Naive thymus-derived CD8-positive, alpha-beta T cell (primary cell): ENCODE measurements at regions not wholly inside any gene's neighbourhood (a gene's known extent, or its start where the extent isn't known, plus 50 kb on each side); places are given as distances from the start of the nearest gene placed in this dataset.

Source experiments
- ATAC-seq, 2 donors: fragments of 150-1000 bp; cut with Tn5 transposase in 1 of 2; sonication (Bioruptor Pico), chemical (Tn5 transposase) in 1 of 2; 1 replicate in 1 of 2; 2 replicates in 1 of 2; pipeline ENCODE4 v1.10.0; 2021; ENCODE audit warnings: mild to moderate bottlenecking in 2 of 2, moderate library complexity in 2 of 2
- POLR2A ChIA-PET: fragments of 350-600 bp; sonication (Branson Sonifier 250); formaldehyde crosslinking; loops from one replicate; lab custom pipeline; 2021; ENCODE audit warnings: antibody characterized with exemption; lab: Charles Lee
- DNase-seq, 10 donors: peaks; one replicate each; pipeline versions ENCODE4 v3.0.0 to v3.0.0-alpha.2; 2020 to 2022
- H3K27ac Mint-ChIP-seq, 10 donors: one replicate each; pipeline ENCODE4 v1.8.0; 2020 to 2022; ENCODE audit warnings: mild to moderate bottlenecking in 10 of 10, mixed read lengths in 10 of 10, moderate library complexity in 4 of 10, inconsistent platforms in 1 of 10
- H3K27me3 Mint-ChIP-seq, 5 donors: one replicate each; pipeline ENCODE4 v1.8.0; 2021 to 2022; ENCODE audit warnings: mixed read lengths in 5 of 5
- H3K36me3 Mint-ChIP-seq, 3 donors: one replicate each; pipeline ENCODE4 v1.8.0; 2020 to 2022; ENCODE audit warnings: mixed read lengths in 3 of 3, mild to moderate bottlenecking in 2 of 3, inconsistent platforms in 1 of 3
- H3K4me1 Mint-ChIP-seq, 4 donors: one replicate each; pipeline ENCODE4 v1.8.0; 2021 to 2022; ENCODE audit warnings: mixed read lengths in 4 of 4
- H3K4me3 Mint-ChIP-seq, 10 donors: one replicate each; pipeline ENCODE4 v1.8.0; 2020 to 2022; ENCODE audit warnings: mild to moderate bottlenecking in 10 of 10, mixed read lengths in 10 of 10, moderate library complexity in 6 of 10, inconsistent platforms in 1 of 10
- H3K9me3 Mint-ChIP-seq, 9 donors: one replicate each; pipeline ENCODE4 v1.8.0; 2020 to 2022; ENCODE audit warnings: mixed read lengths in 9 of 9, mild to moderate bottlenecking in 3 of 9, inconsistent platforms in 1 of 9, moderate library complexity in 1 of 9

DNA sequence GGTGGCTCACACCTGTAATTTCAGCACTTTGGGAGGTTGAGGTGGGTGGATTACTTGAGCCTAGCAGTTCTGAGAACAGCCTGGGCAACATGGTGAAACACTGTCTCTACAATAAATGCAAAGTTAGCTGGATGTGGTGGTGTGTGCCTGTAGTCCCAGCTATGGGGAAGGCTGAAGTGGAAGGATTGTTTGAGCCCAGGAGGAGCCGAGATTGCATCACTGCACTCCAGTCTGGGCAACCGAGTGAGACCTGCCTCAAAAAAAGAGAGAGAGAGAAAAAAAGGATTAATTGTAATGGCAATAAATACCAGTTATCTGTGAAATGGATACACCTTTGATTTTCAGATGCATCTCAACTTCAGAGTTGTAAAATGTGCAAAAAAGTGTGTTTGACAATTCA, 58.8 kb downstream of the SPRY1 start:
- no peaks in the 10 kb centered on the region for H3K9me3 Mint-ChIP-seq

DNA sequence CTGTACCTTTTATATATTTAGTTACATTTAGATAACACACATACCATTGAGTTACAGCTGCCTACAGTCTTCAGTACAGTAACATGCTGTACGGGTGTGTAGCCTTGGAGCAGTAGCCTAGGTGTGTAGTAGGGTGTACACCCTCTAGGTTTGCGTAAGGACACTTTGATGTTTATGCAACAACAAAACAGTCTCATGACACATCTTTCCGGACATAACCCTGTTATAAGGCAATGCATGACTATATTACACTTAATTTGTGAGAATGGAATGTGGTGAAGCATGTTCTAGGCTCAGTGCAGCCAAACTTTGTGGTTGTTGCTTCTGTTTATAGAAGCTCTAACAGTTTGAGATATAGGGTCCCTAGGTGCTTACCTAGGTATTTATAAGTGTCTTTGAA, 65.4 kb downstream of the SPRY1 start:
- H3K4me1 Mint-ChIP-seq: peaks cover 0 to 6% (median 0%) of the 10 kb centered on the region in 4 donors

More for the DNA sequence above, 58.8 kb downstream of the SPRY1 start:
- peak overlapping the region in 2 of 10 donors; percentile 19 to 36 for H3K27ac Mint-ChIP-seq
- no peaks in the 10 kb centered on the region for H3K27me3 Mint-ChIP-seq
- no peaks in the 10 kb centered on the region for H3K36me3 Mint-ChIP-seq
- POLR2A ChIA-PET: no interaction called here
- no peak for ATAC-seq
- no peak overlapping the region for H3K4me3 Mint-ChIP-seq
- peaks cover 0 to 26% (median 3%) of the 10 kb centered on the region in 4 donors for H3K4me1 Mint-ChIP-seq
- DNase-seq: no peak

DNA sequence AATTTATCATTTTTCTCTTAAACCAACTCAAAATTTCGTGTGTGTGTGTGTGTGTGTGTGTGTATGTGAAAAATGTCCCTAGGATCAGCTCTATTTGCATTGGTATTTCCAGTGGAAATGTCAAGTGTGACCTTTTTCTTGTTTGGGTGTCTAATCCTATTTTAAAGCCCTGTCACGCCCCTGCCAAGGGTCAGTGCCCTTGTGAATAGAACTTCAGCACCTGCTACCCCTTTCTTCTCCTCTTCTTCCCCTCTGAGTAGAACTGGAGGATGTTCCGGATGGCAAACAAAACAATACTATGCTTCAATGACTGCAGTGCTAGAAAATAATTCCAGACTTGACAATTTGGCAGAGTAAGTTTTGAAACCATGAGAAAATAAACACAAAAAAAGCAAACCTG, 67.3 kb downstream of the SPRY1 start:
- POLR2A ChIA-PET: no interaction called here
- Mint-ChIP-seq H3K36me3 (no peaks in the 10 kb centered on the region), H3K27ac (no peak overlapping the region), H3K4me3 (peak overlapping the region in 1 of 10 donors; percentile 50), H3K27me3 (no peaks in the 10 kb centered on the region), H3K9me3 (no peaks in the 10 kb centered on the region), H3K4me1 (peaks cover 0 to 6% (median 0%) of the 10 kb centered on the region in 4 donors)
- DNase-seq (no peak), ATAC-seq (no peak)

More for the DNA sequence above, 65.4 kb downstream of the SPRY1 start:
- H3K27ac Mint-ChIP-seq: no peak overlapping the region
- H3K9me3 Mint-ChIP-seq: no peaks in the 10 kb centered on the region
- no peak for DNase-seq
- no peaks in the 10 kb centered on the region for H3K27me3 Mint-ChIP-seq
- H3K4me3 Mint-ChIP-seq: no peak overlapping the region
- H3K36me3 Mint-ChIP-seq: no peaks in the 10 kb centered on the region
- ATAC-seq: no peak
- POLR2A ChIA-PET: no interaction called here

DNA sequence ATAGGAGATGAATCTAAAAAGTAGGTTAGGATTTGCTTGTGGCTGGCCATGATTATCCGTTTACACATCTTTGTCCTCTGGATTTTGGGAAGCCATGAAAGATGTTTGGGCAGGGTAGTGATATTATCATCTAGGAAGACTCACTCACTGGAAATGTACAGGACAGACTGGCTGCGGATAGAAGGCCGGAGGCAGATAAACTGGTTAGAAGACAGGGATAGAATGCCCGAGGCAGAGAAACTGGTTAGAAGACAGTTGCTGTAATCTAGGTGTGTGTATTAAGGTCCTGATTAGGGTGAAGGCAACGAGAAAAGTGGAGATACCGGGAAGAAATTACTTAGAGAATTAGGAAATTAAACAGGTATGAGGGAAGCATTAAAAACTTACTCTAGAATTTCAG, 68.8 kb downstream of the SPRY1 start:
- H3K9me3 Mint-ChIP-seq: no peaks in the 10 kb centered on the region
- no peaks in the 10 kb centered on the region for H3K36me3 Mint-ChIP-seq
- H3K4me1 Mint-ChIP-seq: peaks cover 0 to 10% (median 0%) of the 10 kb centered on the region in 4 donors
- ATAC-seq (no peak), DNase-seq (no peak)
- H3K4me3 Mint-ChIP-seq: no peak overlapping the region
- H3K27ac Mint-ChIP-seq: no peak overlapping the region
- H3K27me3 Mint-ChIP-seq: no peaks in the 10 kb centered on the region
- POLR2A ChIA-PET: no interaction called here

DNA sequence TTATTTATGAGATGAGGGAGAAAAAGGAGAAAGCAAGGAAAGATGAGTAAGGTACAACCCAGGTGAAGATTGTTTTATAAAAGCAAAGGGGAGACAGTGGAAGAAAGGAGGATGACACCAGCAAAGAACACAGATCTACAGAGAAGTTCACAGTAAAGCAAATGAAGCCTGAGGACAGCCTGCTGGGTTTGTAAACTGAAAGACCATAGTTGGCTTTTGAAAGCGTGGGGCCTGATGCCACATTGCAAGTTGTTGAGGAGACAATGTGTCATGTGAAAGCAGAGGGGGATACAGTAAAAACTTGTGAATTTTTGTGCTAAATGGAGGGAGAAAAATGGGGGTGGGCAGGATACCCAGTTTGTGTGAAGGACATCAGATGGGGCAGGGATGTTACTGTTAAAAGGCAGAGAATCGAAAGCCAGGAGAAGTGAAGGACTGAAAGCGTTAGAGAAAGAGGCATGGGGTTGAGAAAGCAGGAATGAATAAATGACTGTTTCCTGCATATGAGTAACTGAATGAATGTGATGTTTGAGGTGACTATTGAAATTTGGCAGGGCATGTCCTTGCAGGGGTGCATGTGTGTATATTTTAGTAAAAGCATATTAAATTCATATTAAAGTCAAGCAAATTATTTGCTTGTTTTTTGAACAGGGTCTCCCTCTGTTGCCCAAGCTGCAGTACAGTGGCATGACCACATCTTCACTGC, 69.6 kb downstream of the SPRY1 start:
- Mint-ChIP-seq H3K36me3 (no peaks in the 10 kb centered on the region), H3K27ac (no peak overlapping the region), H3K4me3 (no peak overlapping the region), H3K27me3 (no peaks in the 10 kb centered on the region), H3K9me3 (no peaks in the 10 kb centered on the region), H3K4me1 (peaks cover 0 to 10% (median 0%) of the 10 kb centered on the region in 4 donors)
- no peak for ATAC-seq
- POLR2A ChIA-PET: no interaction called here
- DNase-seq: no peak

DNA sequence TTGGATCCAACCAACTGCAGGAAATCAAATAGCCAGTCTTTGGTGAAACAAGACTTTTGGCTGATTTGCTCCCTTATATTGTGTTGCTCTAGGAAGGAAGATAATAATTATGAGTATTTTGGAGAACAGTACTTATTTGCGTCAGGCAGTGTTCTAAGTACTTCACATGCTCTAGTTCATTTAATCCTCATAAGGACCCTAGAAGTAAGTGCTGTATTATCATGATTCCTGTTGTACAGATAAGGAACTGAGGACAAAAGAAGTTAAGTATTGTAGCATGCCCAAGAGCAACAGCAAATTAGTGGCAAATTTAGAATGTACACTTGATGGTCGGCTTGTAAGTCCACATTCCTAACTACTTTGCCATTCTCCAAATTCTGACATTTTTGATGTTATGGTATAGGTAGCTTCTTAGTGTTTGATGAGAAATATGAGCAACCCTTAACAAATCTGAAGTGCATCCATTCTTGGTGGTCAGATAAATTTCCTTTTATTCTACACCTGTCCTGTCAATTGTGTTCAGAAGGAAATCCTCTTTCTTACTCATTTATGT, 72.0 kb downstream of the SPRY1 start:
- POLR2A ChIA-PET: no interaction called here
- Mint-ChIP-seq H3K27ac (no peak overlapping the region), H3K36me3 (no peaks in the 10 kb centered on the region), H3K4me3 (no peak overlapping the region), H3K27me3 (no peaks in the 10 kb centered on the region), H3K4me1 (peaks cover 0 to 9% (median 0%) of the 10 kb centered on the region in 4 donors), H3K9me3 (no peaks in the 10 kb centered on the region)
- ATAC-seq (no peak), DNase-seq (no peak)

DNA sequence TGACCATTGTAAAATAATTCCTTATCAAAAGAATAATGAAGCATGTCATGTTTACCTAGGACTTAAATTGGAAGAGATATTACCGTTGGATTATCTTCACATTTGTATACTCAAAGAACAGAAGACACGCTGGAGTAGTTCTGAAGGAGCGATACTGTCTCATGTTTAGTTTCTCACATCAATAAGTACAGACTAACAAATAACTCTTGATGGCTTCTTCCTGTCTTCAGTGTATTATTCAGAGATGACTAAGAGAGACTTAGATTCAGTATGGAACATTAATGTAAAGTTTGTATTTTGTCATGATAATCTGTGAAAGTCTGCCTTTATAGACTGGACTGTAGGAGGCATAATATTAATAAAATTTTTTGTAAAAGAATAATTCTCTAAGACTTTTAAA, 72.7 kb downstream of the SPRY1 start:
- Mint-ChIP-seq H3K27me3 (no peaks in the 10 kb centered on the region), H3K4me1 (peaks cover 0 to 4% (median 0%) of the 10 kb centered on the region in 4 donors), H3K4me3 (no peak overlapping the region), H3K9me3 (no peaks in the 10 kb centered on the region), H3K27ac (no peak overlapping the region), H3K36me3 (no peaks in the 10 kb centered on the region)
- ATAC-seq (no peak), DNase-seq (no peak)
- POLR2A ChIA-PET: no interaction called here

DNA sequence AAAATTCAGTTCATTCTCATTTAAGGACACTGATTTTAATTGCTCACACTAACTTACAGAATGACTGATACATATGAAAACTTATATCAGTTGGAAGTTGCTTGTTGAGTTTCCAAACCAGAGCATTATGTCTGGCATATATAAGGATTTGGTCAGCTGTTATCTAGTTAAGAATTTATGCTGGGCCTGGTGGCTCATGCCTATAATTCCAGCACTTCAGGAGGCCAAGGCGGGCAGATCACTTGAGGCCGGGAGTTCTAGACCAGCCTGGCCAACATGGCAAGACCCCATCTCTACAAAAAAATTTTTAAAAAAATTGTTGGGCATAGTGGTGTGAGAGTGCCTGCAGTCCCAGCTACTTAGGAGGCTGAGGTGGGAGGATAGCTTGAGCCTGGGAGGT, 73.1 kb downstream of the SPRY1 start:
- H3K27ac Mint-ChIP-seq: no peak overlapping the region
- DNase-seq (no peak), ATAC-seq (no peak)
- no peaks in the 10 kb centered on the region for H3K36me3 Mint-ChIP-seq
- H3K4me3 Mint-ChIP-seq: no peak overlapping the region
- no peaks in the 10 kb centered on the region for H3K27me3 Mint-ChIP-seq
- POLR2A ChIA-PET: no interaction called here
- H3K9me3 Mint-ChIP-seq: no peaks in the 10 kb centered on the region
- peaks cover 0 to 4% (median 0%) of the 10 kb centered on the region in 4 donors for H3K4me1 Mint-ChIP-seq

DNA sequence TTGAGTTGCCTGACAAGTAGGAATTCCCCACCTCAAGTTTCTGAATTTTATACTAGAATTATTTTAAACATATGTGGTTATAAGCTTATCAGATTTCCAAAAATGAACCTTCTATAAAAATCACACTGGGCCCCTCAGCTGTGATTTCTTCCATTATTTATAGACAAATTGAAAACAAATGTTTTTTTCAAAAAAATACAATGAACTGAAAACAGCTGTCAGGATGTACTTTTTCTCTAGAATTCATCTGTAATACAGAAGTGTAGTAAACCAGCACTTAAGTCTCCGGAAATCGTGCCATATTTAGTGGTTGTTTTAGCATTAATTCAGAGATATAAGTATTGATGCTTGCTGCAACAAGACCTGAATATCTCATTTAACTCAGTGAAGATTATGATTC, 74.0 kb downstream of the SPRY1 start:
- no peak overlapping the region for H3K4me3 Mint-ChIP-seq
- ATAC-seq (no peak), DNase-seq (no peak)
- H3K4me1 Mint-ChIP-seq: peaks cover 0 to 4% (median 0%) of the 10 kb centered on the region in 4 donors
- H3K36me3 Mint-ChIP-seq: no peaks in the 10 kb centered on the region
- peaks cover 0 to 2% (median 0%) of the 10 kb centered on the region in 9 donors for H3K9me3 Mint-ChIP-seq
- POLR2A ChIA-PET: no interaction called here
- H3K27ac Mint-ChIP-seq: no peak overlapping the region
- no peaks in the 10 kb centered on the region for H3K27me3 Mint-ChIP-seq

DNA sequence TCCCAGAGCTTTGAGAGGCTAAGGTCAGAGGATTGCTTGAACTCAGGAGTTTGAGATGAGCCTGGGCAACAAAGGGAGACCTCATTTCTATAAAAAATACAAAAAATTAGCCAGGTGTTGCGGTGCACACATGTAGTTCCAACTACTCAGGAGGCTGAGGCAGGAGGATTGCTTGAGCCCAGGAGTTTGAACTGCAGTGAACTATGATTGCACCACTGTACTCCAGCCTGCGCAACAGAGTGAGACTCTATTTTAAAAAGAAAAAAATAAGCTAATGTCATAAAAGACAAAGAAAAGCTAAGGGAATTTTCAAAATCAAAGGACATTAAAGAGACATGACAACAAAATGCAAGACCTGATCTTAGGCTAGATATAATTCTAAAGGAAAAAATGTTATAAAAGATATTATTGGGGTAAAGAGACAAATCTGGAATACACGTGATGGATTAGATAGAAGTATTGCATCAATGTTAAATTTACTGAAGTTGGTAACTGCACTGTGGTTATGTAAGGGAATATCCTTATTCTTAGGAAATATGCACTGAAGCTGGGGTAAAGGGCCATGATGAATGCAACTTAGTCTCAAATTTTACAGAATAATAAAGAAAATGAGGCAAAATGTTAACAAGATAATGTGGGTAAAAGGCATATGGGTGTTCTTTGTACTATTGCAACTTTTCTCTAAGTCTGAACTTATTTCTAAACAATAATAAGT, 75.2 kb downstream of the SPRY1 start:
- POLR2A ChIA-PET: no interaction called here
- ATAC-seq: no peak

DNA sequence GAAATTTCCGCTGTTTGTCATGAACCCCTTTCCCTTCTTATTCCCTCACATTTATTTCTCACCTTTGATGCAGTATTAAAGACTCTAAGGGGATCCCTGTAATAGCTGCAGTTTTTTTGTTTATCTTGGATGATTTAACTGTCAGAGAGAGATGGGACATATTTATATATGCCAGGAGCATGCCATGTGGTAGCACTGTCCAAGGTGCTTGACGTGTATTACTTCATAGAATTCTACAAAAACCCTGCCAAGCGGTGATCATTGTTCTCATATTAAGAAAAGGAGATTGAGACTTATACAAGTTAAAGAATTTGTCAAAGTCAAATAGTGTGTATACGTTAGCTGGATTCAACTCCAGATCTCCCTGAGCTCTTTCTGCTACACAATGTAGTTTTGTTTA, 78.2 kb downstream of the SPRY1 start:
- no peak overlapping the region for H3K27ac Mint-ChIP-seq
- ATAC-seq (no peak), DNase-seq (no peak)
- POLR2A ChIA-PET: no interaction called here
- no peaks in the 10 kb centered on the region for H3K27me3 Mint-ChIP-seq
- H3K9me3 Mint-ChIP-seq: peaks cover 0 to 4% (median 0%) of the 10 kb centered on the region in 9 donors
- no peaks in the 10 kb centered on the region for H3K36me3 Mint-ChIP-seq
- H3K4me1 Mint-ChIP-seq: peaks cover 10 to 27% (median 21%) of the 10 kb centered on the region in 4 donors
- H3K4me3 Mint-ChIP-seq: no peak overlapping the region

More for the DNA sequence above, 75.2 kb downstream of the SPRY1 start:
- H3K36me3 Mint-ChIP-seq: no peaks in the 10 kb centered on the region
- H3K27ac Mint-ChIP-seq: no peak overlapping the region
- no peaks in the 10 kb centered on the region for H3K27me3 Mint-ChIP-seq
- H3K4me1 Mint-ChIP-seq: peaks cover 0 to 4% (median 0%) of the 10 kb centered on the region in 4 donors
- H3K4me3 Mint-ChIP-seq: no peak overlapping the region
- H3K9me3 Mint-ChIP-seq: peaks cover 0 to 4% (median 0%) of the 10 kb centered on the region in 9 donors
- DNase-seq: no peak

DNA sequence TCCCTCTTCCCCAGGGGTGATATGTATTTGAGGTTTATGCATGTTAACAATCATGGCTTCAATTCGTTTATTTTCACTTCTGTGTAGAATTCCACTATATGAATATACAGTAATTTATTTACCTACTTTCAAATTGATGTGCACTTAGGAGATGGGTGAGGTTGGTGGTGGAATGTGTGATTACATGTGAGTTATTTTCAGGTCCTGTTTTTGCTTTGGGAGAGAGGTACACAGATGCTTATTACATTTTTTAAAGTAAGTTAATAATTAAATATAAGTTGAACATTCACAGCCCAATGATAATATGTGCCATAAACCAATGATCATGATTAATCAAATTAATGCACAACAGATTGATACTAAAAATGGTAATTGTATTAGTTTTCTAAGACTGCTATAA, 79.5 kb downstream of the SPRY1 start:
- Mint-ChIP-seq H3K4me3 (no peak overlapping the region), H3K27me3 (no peaks in the 10 kb centered on the region), H3K4me1 (peaks cover 10 to 30% (median 21%) of the 10 kb centered on the region in 4 donors), H3K36me3 (no peaks in the 10 kb centered on the region), H3K27ac (peak overlapping the region in 1 of 10 donors; percentile 29), H3K9me3 (peaks cover 0 to 4% (median 0%) of the 10 kb centered on the region in 9 donors)
- DNase-seq (no peak), ATAC-seq (no peak)
- POLR2A ChIA-PET: no interaction called here

DNA sequence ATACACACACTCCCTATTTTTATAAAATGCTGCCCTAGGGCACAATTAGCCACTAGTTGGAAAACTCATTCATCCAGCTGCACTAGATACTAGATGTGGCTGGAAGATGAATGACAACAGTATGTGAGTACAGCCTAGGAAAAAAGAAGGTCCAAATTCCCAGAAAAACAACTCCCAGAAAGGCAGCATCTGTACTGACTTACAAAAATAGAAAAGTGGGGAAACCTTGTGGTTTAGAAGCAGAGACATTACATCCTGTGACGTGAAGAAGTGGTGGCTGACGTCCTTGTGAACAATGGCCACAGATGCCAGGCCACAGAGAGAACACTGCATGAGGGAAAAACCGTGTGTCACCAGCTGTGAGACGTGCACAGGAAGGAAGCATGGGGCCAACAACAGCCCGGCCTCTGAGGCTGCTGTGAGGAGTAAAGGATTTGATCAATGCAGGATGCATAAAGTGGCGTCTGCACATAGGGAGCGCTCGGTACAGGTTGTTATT, 81.2 kb downstream of the SPRY1 start:
- POLR2A ChIA-PET: no interaction called here
- peak; percentile 95 to 96 for ATAC-seq
- H3K27ac Mint-ChIP-seq: peak overlapping the region in 8 of 10 donors; percentile 2 to 83 (median 41)

More for the DNA sequence above, 81.2 kb downstream of the SPRY1 start:
- peak; percentile 8 to 75 (median 54) for DNase-seq
- H3K27me3 Mint-ChIP-seq: no peaks in the 10 kb centered on the region
- H3K9me3 Mint-ChIP-seq: peaks cover 0 to 4% (median 0%) of the 10 kb centered on the region in 9 donors
- H3K4me3 Mint-ChIP-seq: peak overlapping the region in 4 of 10 donors; percentile 7 to 59 (median 32)
- peaks cover 10 to 30% (median 21%) of the 10 kb centered on the region in 4 donors for H3K4me1 Mint-ChIP-seq
- no peaks in the 10 kb centered on the region for H3K36me3 Mint-ChIP-seq
